Subcutaneous abdominal adipose tissue (tissue), 5 donors: ENCODE measurements at regions not wholly inside any gene's neighbourhood (a gene's known extent, or its start where the extent isn't known, plus 50 kb on each side); places are given as distances from the start of the nearest gene placed in this dataset.

Source experiments
- H3K27ac ChIP-seq: one replicate; pipeline ENCODE4 v1.7.0; 2013; ENCODE audit warnings: low read depth, mild to moderate bottlenecking, inconsistent platforms, low read length, moderate library complexity
- H3K27me3 ChIP-seq, 5 donors: one replicate each; pipeline ENCODE4 v1.7.0; 2013; ENCODE audit warnings: low read length in 5 of 5, inconsistent platforms in 1 of 5; ENCODE audit not compliant: control insufficient read depth in 5 of 5, insufficient read depth in 4 of 5
- H3K36me3 ChIP-seq, 5 donors: one replicate each; pipeline ENCODE4 v1.7.0; 2013; ENCODE audit warnings: low read length in 5 of 5; ENCODE audit not compliant: control insufficient read depth in 5 of 5, insufficient read depth in 5 of 5
- H3K4me1 ChIP-seq, 5 donors: one replicate each; pipeline ENCODE4 v1.7.0; 2013; ENCODE audit warnings: low read length in 5 of 5, mild to moderate bottlenecking in 3 of 5, moderate library complexity in 1 of 5; ENCODE audit not compliant: control insufficient read depth in 5 of 5, insufficient read depth in 5 of 5
- H3K4me3 ChIP-seq, 5 donors: one replicate each; pipeline ENCODE4 v1.7.0; 2013; ENCODE audit warnings: low read length in 5 of 5, low read depth in 1 of 5
- H3K9ac ChIP-seq, 5 donors: one replicate each; pipeline ENCODE4 v1.7.0; 2013; ENCODE audit warnings: low read length in 5 of 5, mild to moderate bottlenecking in 4 of 5, moderate library complexity in 3 of 5
- H3K9me3 ChIP-seq, 5 donors: one replicate each; pipeline ENCODE4 v1.7.0; 2013; ENCODE audit warnings: low read length in 5 of 5; ENCODE audit not compliant: control insufficient read depth in 5 of 5
- donor health status: healthy.
- donor health status: healthy.
- donor health status: healthy.
- donor health status: healthy.
- donor health status: healthy.

DNA sequence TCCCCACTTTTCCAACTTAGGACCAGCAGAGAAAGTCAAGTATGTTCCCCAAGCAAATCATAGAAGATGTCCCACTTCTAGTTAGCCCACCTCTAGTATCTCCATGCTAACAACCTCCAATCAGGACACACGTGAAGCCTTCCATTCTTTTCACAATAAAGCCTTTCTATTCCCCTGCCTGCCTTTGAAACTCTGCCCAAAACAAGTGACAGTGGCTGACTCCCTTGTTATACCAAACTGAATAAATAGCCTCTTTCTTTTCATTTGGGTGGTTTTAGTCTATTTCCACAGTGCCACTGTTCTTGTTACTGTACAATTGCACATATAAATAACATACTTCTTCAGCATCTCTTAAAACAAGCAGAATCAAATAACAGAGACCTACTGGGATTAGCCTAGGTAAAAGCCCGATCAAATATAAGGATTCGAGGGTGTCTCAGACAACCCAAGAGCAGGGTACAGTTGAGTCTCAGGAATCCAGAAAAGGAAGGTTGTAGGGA lies 118.0 kb upstream of the NPHP3 start:
- H3K4me1 ChIP-seq = no peaks in the 10 kb centered on the region
- H3K27ac ChIP-seq = no peak overlapping the region
- H3K36me3 ChIP-seq = no peaks in the 10 kb centered on the region
- no peak overlapping the region for H3K4me3 ChIP-seq
- no peak overlapping the region for H3K9ac ChIP-seq
- no peaks in the 10 kb centered on the region for H3K9me3 ChIP-seq
- H3K27me3 ChIP-seq = no peaks in the 10 kb centered on the region

DNA sequence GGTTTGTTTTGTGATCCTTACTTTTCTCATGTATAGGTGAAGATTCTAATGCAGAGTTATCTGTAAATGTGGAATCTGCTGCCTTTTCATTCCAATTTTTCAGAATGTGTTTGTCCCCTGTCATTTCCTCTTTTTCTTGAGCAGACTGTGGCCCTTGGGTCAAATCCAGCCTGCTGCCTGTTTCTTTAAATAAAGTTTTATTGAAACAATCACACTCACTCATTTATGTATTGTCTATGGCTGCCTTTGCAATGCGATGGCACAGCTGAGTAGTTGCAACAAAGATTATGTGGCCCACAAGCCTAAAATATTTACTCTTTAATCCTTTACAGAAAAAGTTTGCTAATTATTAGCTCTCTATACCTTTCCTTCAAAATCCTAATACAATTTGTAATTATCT lies 116.3 kb upstream of the NPHP3 start:
- Histone ChIP-seq H3K27ac (no peak overlapping the region), H3K27me3 (no peaks in the 10 kb centered on the region), H3K4me3 (no peak overlapping the region), H3K36me3 (no peaks in the 10 kb centered on the region), H3K9me3 (no peaks in the 10 kb centered on the region), H3K9ac (no peak overlapping the region), H3K4me1 (no peaks in the 10 kb centered on the region)

DNA sequence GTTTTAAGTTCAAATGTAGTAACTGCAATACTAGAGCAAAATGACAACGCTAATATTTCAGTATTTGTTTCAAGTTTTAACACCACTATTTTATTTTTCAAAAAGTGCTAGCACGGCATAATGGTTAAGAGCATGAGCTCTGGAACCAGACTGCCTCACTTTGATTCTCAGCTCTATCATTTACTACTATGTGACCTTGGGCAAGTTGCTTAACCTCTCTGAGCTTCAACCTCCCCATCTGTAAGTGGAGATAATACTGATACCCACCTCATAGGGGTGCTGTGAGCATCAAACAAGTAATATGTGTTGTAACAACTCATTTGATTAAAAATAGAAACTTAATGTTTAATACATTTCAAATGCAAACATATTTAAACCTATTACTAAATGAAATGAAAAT lies 115.4 kb upstream of the NPHP3 start:
- Histone ChIP-seq H3K27ac (no peak overlapping the region), H3K9me3 (no peaks in the 10 kb centered on the region), H3K9ac (no peak overlapping the region), H3K4me1 (no peaks in the 10 kb centered on the region), H3K4me3 (no peak overlapping the region), H3K36me3 (no peaks in the 10 kb centered on the region), H3K27me3 (no peaks in the 10 kb centered on the region)

DNA sequence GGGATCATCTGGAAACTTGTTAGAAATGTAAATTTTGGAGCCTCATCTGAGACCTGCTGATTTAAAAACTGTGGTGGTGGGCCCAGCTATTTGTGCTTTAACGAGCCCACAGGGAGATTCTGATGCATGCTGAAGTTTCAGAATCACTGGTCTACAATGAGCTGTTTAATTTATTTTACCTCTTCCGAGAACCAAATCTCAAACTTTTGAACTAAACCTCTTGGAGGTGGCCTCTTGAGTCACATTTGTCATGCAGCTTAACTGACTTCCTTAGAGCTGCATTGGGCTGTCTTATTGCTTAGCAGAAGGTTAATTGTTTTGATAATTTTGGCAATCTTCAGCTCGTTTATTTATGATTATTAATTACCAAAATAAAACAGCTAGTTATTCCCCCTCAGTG lies 112.1 kb upstream of the NPHP3 start:
- Histone ChIP-seq H3K4me1 (peaks cover 0 to 1% (median 0%) of the 10 kb centered on the region in 5 donors), H3K27me3 (no peaks in the 10 kb centered on the region), H3K9ac (no peak overlapping the region), H3K9me3 (no peaks in the 10 kb centered on the region), H3K27ac (no peak overlapping the region), H3K4me3 (no peak overlapping the region), H3K36me3 (no peaks in the 10 kb centered on the region)

DNA sequence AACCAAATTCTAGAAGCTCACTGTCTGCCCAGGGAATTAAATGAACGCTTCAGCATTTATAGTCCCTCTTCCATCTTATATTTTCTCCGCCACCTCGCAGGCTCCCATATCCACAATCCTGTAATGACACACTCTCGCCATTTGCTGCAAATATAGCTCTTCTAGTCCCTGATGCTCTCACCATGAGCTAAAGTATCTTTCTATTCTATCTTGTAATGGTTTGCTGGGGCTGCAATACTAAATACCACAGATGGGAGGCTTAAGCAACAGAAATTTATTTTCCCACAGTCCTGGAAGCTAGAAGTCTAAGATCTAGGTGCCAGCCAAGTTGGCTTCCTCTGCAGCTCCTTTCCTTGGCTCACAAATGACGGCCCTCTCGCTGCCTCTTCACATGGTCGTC lies 106.9 kb upstream of the NPHP3 start:
- Histone ChIP-seq H3K4me3 (no peak overlapping the region), H3K27me3 (no peaks in the 10 kb centered on the region), H3K27ac (no peak overlapping the region), H3K36me3 (no peaks in the 10 kb centered on the region), H3K4me1 (peaks cover 0 to 5% (median 0%) of the 10 kb centered on the region in 5 donors), H3K9me3 (no peaks in the 10 kb centered on the region), H3K9ac (no peak overlapping the region)

DNA sequence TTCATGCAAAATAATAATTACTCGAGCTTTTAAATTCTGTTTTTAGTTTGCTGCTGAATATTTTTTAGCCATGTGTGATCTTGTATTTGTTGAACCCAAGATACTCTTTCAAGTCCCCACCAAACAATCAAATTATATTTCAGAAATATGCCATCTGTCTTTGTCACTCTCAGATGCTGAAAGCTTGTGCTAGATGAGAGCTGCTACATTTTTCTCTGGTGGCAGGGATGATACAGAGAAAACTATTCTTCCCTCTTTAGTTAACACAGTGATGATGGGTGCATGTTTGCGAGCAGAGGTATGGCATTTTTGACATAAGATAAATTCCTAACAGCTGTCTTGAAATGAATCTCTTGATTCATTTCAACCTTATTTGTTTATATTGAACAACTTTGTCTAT lies 100.6 kb upstream of the NPHP3 start:
- no peak overlapping the region for H3K9ac ChIP-seq
- H3K27me3 ChIP-seq = no peaks in the 10 kb centered on the region
- H3K9me3 ChIP-seq = no peaks in the 10 kb centered on the region
- H3K4me3 ChIP-seq = no peak overlapping the region
- peaks cover 0 to 9% (median 6%) of the 10 kb centered on the region in 5 donors for H3K4me1 ChIP-seq
- H3K36me3 ChIP-seq = no peaks in the 10 kb centered on the region
- H3K27ac ChIP-seq = no peak overlapping the region

DNA sequence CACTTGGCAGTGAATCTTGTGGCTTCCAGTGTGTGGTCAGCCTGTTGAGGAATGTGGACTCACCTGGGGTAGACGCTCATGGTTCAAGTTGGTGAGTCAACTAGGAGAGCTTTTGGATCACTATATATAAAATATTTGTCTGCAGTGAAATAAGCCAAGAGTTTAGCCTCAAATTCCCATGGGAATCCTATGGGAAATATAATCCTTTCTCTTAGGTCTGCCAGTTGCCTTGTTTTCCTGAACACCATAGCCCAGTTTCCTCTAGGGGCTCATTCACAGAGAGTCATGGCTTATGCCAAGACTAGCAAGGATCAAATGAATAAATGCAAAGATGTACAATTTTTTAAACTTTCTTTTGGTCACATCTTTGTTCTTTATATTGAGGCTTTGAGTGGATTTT lies 100.1 kb upstream of the NPHP3 start:
- Histone ChIP-seq H3K27me3 (no peaks in the 10 kb centered on the region), H3K36me3 (no peaks in the 10 kb centered on the region), H3K9me3 (no peaks in the 10 kb centered on the region), H3K4me1 (peaks cover 0 to 9% (median 6%) of the 10 kb centered on the region in 5 donors), H3K27ac (no peak overlapping the region), H3K9ac (no peak overlapping the region), H3K4me3 (no peak overlapping the region)

DNA sequence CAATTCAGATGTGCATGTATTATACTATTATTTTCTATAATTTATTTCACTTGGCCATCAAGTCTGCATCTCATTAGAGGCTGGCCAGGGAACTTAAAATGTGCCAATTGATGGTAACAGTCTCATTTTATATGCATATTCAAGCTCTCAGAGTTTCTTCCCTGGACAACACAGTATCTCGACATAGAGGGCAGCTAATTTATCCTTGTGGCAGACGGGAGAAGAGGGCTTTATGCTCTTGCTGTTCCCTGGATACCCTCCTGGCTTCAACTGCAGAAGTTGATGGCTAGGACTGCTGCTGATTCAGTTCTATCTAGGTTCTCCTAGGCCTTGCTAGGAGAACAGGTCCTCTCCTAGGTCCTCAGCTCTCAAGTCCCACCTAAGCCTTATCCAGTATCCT lies 99.1 kb upstream of the NPHP3 start:
- Histone ChIP-seq H3K36me3 (no peaks in the 10 kb centered on the region), H3K9me3 (no peaks in the 10 kb centered on the region), H3K27me3 (no peaks in the 10 kb centered on the region), H3K9ac (no peak overlapping the region), H3K27ac (no peak overlapping the region), H3K4me3 (no peak overlapping the region), H3K4me1 (peaks cover 0 to 9% (median 6%) of the 10 kb centered on the region in 5 donors)

DNA sequence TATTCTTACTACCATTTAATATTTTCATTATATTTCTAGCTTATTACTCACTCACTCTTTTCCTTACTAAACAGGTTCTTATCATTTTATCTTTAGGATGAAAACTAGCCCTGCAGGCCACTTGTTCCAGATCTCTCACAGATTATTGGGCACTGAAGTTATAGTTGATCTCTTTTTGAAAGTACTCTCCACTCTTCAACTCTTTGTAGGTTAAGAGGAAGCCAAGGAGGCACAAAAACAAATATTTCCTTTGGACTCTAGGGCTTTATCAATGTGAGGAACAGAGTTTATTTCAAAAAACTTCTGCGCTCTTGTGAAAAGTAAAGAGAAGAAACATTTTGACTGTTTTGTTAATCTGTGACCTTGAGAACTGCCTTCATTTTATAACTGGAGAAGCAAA lies 96.0 kb upstream of the NPHP3 start:
- Histone ChIP-seq H3K4me3 (no peak overlapping the region), H3K9me3 (no peaks in the 10 kb centered on the region), H3K4me1 (peaks cover 0 to 9% (median 6%) of the 10 kb centered on the region in 5 donors), H3K9ac (no peak overlapping the region), H3K36me3 (no peaks in the 10 kb centered on the region), H3K27me3 (no peaks in the 10 kb centered on the region), H3K27ac (no peak overlapping the region)

DNA sequence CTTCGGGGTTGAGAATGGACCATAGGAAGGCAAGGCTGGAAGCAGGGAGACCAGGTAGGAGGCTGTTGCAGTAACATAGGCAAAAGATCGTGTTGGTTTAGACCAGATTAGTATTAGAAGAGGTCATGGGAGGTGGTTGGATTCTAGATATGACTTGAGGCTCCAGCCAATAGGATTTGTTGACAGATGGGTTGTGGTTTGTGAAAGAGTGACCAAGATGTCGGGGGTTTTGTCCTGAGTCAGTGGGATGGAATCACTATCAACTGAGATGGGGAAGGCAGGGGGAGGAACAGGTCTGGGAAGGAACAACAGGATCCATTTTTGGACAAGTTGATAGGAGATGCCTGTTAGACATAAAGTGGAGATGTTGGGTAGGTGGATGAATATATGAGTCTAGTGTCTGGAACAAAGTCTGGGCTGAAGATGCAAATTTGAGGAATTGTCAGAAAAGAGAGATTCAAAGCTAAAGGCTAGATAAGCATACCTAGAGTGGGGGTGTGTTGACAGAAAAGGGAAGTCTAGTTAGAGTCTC lies 95.5 kb upstream of the NPHP3 start:
- Histone ChIP-seq H3K27ac (no peak overlapping the region), H3K9ac (no peak overlapping the region), H3K4me3 (no peak overlapping the region), H3K27me3 (no peaks in the 10 kb centered on the region), H3K9me3 (no peaks in the 10 kb centered on the region), H3K36me3 (no peaks in the 10 kb centered on the region), H3K4me1 (peaks cover 0 to 9% (median 6%) of the 10 kb centered on the region in 5 donors)

DNA sequence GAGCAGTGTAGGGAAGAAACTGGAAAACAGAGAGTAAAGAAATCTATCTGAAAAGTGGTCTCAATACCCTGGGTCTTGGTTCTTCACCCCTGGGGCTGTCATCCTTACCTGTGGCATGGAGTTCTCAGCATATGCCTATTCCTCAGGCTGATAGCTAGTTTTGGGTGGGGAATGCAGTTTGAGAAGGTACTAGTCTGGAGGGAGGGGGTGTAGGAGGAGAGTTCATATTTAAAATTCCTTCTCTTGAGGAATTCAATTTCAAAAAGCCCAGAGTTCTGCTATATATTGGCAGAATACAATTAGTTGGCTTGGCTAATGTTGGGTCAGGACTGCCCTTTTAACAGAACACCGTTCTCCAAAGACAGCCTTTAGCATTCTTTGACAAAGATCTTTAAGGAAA lies 82.9 kb upstream of the NPHP3 start:
- H3K4me3 ChIP-seq = no peak overlapping the region
- no peak overlapping the region for H3K27ac ChIP-seq
- H3K36me3 ChIP-seq = no peaks in the 10 kb centered on the region
- no peak overlapping the region for H3K9ac ChIP-seq
- peaks cover 1 to 18% (median 10%) of the 10 kb centered on the region in 5 donors for H3K4me1 ChIP-seq
- H3K27me3 ChIP-seq = no peaks in the 10 kb centered on the region
- H3K9me3 ChIP-seq = no peaks in the 10 kb centered on the region
